ENCODE measurements at regions not wholly inside any gene's neighbourhood (a gene's known extent, or its start where the extent isn't known, plus 50 kb on each side); places are given as distances from the start of the nearest gene placed in this dataset.

DNA sequence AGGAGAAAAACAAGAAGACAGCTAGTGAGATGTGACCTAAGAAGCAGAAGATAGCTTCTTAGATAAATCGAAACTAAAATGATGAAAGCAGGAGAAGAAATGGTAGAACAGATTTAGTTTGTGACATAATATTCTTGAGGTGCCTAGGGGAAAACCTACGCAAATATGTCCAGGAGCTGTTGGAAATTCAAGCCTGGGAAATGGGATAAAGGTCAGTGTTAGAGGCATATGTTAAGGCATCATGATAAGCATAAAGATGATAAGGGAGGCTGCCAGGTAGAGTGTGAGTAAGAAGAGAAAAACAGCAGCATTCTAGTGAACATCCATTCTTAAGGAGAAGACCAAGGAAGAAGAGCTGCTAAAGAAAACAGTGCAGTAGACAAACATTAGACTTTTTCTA is 109.6 kb upstream of the LGR5 start:
- TF ChIP-seq, protein P1, sequence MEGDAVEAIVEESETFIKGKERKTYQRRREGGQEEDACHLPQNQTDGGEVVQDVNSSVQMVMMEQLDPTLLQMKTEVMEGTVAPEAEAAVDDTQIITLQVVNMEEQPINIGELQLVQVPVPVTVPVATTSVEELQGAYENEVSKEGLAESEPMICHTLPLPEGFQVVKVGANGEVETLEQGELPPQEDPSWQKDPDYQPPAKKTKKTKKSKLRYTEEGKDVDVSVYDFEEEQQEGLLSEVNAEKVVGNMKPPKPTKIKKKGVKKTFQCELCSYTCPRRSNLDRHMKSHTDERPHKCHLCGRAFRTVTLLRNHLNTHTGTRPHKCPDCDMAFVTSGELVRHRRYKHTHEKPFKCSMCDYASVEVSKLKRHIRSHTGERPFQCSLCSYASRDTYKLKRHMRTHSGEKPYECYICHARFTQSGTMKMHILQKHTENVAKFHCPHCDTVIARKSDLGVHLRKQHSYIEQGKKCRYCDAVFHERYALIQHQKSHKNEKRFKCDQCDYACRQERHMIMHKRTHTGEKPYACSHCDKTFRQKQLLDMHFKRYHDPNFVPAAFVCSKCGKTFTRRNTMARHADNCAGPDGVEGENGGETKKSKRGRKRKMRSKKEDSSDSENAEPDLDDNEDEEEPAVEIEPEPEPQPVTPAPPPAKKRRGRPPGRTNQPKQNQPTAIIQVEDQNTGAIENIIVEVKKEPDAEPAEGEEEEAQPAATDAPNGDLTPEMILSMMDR (IDR thresholded peaks at IDR 0.05; ENCODE audit: insufficient read depth, low read length): no peak
- no peak for TF ChIP-seq POLR2AphosphoS5 (IDR thresholded peaks at IDR 0.05; ENCODE audit: low read depth)
